ENCODE measurements at regions not wholly inside any gene's neighbourhood (a gene's known extent, or its start where the extent isn't known, plus 50 kb on each side); places are given as distances from the start of the nearest gene placed in this dataset.

- Histone ChIP-seq H3K4me1 (ENCODE audit: control insufficient read depth in 1 of 2, low read depth in 2 of 2) (peaks cover 3 to 37% of the 10 kb centered on the region in 2 donors), H3K36me3 (no peaks in the 10 kb centered on the region), H3K4me3 (no peak overlapping the region), H3K9me3 (no peaks in the 10 kb centered on the region), H3K27me3 (replicated peaks; ENCODE audit: insufficient read depth) (no peaks in the 10 kb centered on the region), H3K27ac (no peak overlapping the region)
- ATAC-seq (ENCODE audit: insufficient number of reproducible peaks, low FRiP score, low read depth) (no peak), DNase-seq (ENCODE audit: low spot score) (no peak)
- TF ChIP-seq CTCF (IDR thresholded peaks at IDR 0.05), result no peak
Observed at GRCh38 chr22:48581796-48582469, 1245.7 kb downstream of the BRD1 start.

GRCh38 chr22:48581205-48581766 is 1246.4 kb downstream of the BRD1 start:
- no peak overlapping the region for H3K4me3 ChIP-seq

GRCh38 chr22:48580481-48580970 is 1247.1 kb downstream of the BRD1 start:
- no peaks in the 10 kb centered on the region for H3K27me3 ChIP-seq (replicated peaks; ENCODE audit: insufficient read depth)
- H3K4me1 ChIP-seq (ENCODE audit: control insufficient read depth in 1 of 2, low read depth in 2 of 2), result peaks cover 3 to 42% of the 10 kb centered on the region in 2 donors
- H3K27ac ChIP-seq, result no peak overlapping the region
- H3K4me3 ChIP-seq, result no peak overlapping the region
- ATAC-seq (ENCODE audit: insufficient number of reproducible peaks, low FRiP score, low read depth) (no peak), DNase-seq (ENCODE audit: low spot score) (no peak)
- H3K9me3 ChIP-seq, result no peaks in the 10 kb centered on the region
- no peaks in the 10 kb centered on the region for H3K36me3 ChIP-seq
- no peak for TF ChIP-seq CTCF (IDR thresholded peaks at IDR 0.05)

More at GRCh38 chr22:48581205-48581766, 1246.4 kb downstream of the BRD1 start:
- Histone ChIP-seq H3K27ac (no peak overlapping the region), H3K9me3 (no peaks in the 10 kb centered on the region), H3K36me3 (no peaks in the 10 kb centered on the region), H3K4me1 (ENCODE audit: control insufficient read depth in 1 of 2, low read depth in 2 of 2) (peaks cover 3 to 42% of the 10 kb centered on the region in 2 donors), H3K27me3 (replicated peaks; ENCODE audit: insufficient read depth) (no peaks in the 10 kb centered on the region)
- DNase-seq (ENCODE audit: low spot score) (no peak), ATAC-seq (ENCODE audit: insufficient number of reproducible peaks, low FRiP score, low read depth) (no peak)
- no peak for TF ChIP-seq CTCF (IDR thresholded peaks at IDR 0.05)

GRCh38 chr22:48579928-48580309 is 1247.8 kb downstream of the BRD1 start:
- H3K27me3 ChIP-seq (replicated peaks; ENCODE audit: insufficient read depth), result no peaks in the 10 kb centered on the region
- DNase-seq (ENCODE audit: low spot score), result no peak
- no peaks in the 10 kb centered on the region for H3K9me3 ChIP-seq
- H3K4me1 ChIP-seq (ENCODE audit: control insufficient read depth in 1 of 2, low read depth in 2 of 2), result peaks cover 3 to 42% of the 10 kb centered on the region in 2 donors
- ATAC-seq (ENCODE audit: insufficient number of reproducible peaks, low FRiP score, low read depth), result no peak
- H3K27ac ChIP-seq, result peak overlapping the region; percentile 55 to 60
- H3K4me3 ChIP-seq, result peak overlapping the region; percentile 17
- TF ChIP-seq CTCF (IDR thresholded peaks at IDR 0.05), result no peak
- H3K36me3 ChIP-seq, result no peaks in the 10 kb centered on the region

- Histone ChIP-seq H3K27ac (peak overlapping the region; percentile 55 to 60), H3K27me3 (replicated peaks; ENCODE audit: insufficient read depth) (no peaks in the 10 kb centered on the region), H3K9me3 (no peaks in the 10 kb centered on the region), H3K36me3 (no peaks in the 10 kb centered on the region), H3K4me1 (ENCODE audit: control insufficient read depth in 1 of 2, low read depth in 2 of 2) (peaks cover 3 to 42% of the 10 kb centered on the region in 2 donors), H3K4me3 (peak overlapping the region; percentile 17)
- ATAC-seq (ENCODE audit: insufficient number of reproducible peaks, low FRiP score, low read depth) (no peak), DNase-seq (ENCODE audit: low spot score) (no peak)
- no peak for TF ChIP-seq CTCF (IDR thresholded peaks at IDR 0.05)
Observed at GRCh38 chr22:48579043-48579927, 1248.4 kb downstream of the BRD1 start.
